MM.1S (cell line): ENCODE measurements at regions not wholly inside any gene's neighbourhood (a gene's known extent, or its start where the extent isn't known, plus 50 kb on each side); places are given as distances from the start of the nearest gene placed in this dataset.

Experiments used
- CTCF ChIP-seq: fragments of 300-600 bp; sonication (generic); IDR thresholded peaks from 2 replicates; pipeline ENCODE4 v1.5.1; 2016; ENCODE audit warnings: antibody characterized with exemption, low read length, mixed read lengths
- EZH2 ChIP-seq: fragments of 300-600 bp; sonication (generic); optimal IDR thresholded peaks from 2 replicates; pipeline ENCODE3; 2017; ENCODE audit warnings: low read depth, mild to moderate bottlenecking, antibody characterized with exemption, low read length, mixed read lengths
- EZH2phosphoT487 ChIP-seq: fragments of 300-600 bp; sonication (generic); IDR thresholded peaks from 2 replicates; pipeline ENCODE4 v1.6.1; 2018; ENCODE audit warnings: antibody characterized with exemption, low read length

- TF ChIP-seq CTCF (no peak), EZH2 (no peak), EZH2phosphoT487 (no peak)
Measured at GRCh38 chr1:94602802-94603625, 61.5 kb upstream of the F3 start.
